HG03432 (cell line): ENCODE measurements at regions not wholly inside any gene's neighbourhood (a gene's known extent, or its start where the extent isn't known, plus 50 kb on each side); places are given as distances from the start of the nearest gene placed in this dataset.

ENCODE experiments used
- ATAC-seq: cut with Tn5 transposase; IDR thresholded peaks from one replicate; pipeline ENCODE4 v1.9.1; 2021; ENCODE audit warnings: mild to moderate bottlenecking, moderate library complexity; ENCODE audit not compliant: unreplicated experiment

GRCh38 chr18:42261731-42262130 is 306.7 kb downstream of the PIK3C3 start:
- no peak for ATAC-seq

DNA sequence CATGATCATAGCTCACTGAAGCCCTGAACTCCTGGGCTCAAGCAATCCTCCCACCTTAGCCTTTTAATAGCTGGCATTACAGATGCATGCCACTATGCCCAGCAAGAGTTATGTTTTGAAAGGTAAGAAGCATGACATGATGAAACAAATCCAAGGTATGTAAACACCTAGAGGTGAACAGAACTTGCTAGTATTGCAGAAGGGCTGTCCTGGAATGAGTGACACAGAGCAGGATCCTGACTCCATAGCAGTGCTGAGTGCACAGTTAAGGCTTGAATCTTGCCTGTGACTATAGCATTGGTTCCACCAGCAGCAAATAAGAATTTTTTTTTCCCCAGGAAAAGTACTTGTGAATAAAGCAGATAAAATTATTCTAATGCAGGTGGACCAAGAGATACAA is 309.5 kb downstream of the PIK3C3 start:
- no peak for ATAC-seq

DNA sequence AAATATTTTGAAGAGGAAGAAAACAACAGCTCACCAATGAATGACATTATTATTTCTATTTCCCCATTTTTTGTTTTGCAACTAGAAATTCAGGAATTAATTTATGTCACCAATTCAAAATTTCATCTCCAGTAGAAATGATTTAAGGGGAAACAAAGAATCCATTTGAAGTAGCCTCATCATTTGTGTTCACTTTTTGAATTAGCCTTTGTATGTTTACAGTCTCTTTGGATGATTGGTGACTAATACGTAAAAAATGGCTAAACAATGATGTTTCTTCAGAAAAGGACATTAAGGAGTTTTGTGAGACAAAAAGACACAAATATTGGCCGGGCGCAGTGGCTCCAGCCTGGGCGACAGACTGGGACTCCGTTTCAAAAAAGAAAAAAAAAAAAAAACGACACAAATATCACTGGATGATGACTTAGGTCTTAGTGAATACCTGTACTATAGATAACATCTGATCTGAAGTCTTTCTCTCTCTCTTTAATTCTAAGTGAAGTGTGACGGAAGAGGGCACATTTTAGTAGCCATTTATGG is 313.2 kb downstream of the PIK3C3 start:
- ATAC-seq, result no peak

DNA sequence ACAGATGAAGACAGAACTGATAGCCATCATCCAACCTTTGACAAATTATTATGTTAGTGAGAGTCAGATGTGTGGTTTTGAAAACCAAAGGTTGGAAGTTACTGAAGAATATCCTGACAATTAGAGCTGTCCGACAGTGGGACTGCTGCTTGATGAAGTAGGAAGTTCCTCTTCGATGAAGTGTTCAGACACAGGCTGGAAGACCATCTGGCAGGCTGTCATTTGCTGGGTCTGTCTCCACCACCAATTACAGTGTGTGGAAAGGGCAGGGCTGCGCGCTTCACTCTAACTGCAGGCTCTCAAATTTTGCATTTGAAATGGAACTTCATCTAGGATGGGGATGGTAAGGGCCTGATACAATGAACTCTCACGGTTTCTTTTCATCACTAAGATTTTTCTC is 313.8 kb downstream of the PIK3C3 start:
- no peak for ATAC-seq

DNA sequence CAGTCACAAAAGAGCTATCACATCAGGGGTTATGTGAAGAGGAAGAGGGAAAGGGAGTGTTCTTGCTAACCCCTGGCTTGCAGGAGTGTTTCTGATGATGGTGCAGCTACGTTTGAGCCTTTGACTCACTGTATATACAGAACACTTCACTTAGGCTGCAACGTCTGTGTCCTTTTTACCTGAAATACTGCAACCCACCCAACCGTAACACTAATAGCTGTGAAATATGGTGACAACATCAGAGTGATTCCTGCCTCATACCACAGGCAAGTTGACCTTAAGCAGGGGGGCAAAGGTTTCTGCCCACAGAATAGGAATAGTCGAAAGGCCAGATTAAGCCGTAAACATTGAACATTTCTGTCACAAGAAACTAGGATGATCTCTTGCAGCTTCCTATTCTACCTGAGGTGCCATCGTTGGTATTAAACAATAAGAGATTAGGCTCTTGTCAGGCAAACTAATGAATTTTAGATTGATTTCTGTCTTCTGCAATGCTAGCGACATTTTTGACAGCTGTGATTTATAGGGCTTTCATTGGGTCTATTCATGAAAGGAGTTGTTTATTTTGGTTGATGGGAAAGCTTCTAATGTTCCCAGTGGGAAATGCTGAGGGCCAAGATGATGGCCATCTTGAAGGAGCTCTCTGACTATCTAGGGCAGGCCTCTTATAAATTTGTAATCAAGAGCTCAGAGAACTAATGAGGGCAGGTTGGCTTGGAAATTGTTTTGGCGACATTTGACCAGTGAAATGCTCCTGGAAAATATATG is 316.8 kb downstream of the PIK3C3 start:
- ATAC-seq, result no peak

- no peak for ATAC-seq
Observed at GRCh38 chr18:42274488-42275137, 319.6 kb downstream of the PIK3C3 start.

DNA sequence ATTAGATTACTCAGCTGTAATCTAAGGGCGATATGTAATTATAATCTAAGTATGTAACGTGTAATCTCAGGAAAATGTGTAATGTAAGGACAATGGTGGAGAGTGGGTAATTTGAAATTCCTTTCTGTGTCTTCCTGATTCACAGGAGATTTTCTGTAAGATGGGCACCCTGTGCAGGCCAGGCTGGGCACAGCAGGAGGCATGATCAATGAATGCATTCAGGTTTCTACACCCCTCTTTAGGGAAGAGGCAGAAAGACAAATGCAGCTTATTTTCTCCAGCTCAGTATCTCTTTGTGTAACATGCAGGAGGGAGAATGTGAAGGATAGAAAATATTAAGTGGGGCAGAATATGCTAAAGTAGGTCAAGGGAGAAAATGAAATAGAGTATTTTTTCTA is 320.1 kb downstream of the PIK3C3 start:
- no peak for ATAC-seq

GRCh38 chr18:42275949-42276730 is 321.1 kb downstream of the PIK3C3 start:
- no peak for ATAC-seq

- ATAC-seq, result no peak
Observed at GRCh38 chr18:42281124-42281523, 326.1 kb downstream of the PIK3C3 start.

DNA sequence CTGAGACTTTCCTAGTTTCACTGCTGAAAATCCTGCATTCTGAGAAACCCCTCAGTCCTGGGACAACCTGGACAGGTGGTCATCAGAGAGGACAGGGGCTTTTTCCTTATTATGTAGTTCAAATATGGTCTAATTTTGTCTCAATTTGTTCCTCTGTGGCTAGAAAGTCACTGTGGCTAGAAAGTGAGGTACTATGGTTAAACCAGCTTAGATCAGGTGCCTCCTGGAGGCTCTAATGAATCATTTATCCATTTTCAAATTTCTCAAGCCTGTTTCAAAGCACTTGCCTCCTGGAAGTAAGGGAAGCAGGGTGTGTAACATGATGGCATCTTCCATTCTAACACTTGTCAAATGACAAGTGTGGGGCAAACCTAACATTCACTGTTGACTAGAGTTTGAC is 326.8 kb downstream of the PIK3C3 start:
- no peak for ATAC-seq

GRCh38 chr18:42287047-42287446 is 332.0 kb downstream of the PIK3C3 start:
- ATAC-seq, result no peak

GRCh38 chr18:42288129-42288528 is 333.1 kb downstream of the PIK3C3 start:
- ATAC-seq, result no peak

DNA sequence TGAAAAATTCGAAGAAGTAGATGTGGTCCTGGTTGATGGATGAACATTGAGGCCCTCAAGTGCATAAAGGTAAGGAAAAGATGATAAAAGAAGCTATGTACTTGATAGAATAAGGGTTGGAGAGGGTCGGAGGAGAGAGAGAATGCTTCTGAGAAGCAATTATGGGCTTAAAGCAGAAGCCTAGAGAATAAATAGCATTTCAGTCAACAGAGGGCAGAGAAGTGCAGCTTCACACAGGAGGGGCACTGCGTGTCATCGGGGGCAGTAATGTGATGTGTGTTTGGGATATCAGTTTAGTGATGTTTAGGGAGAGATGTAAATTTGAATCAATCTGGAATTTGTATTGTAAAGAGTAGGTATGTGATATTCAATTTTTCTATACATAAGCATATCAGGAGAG is 334.5 kb downstream of the PIK3C3 start:
- ATAC-seq, result no peak

GRCh38 chr18:42290318-42291307 is 335.6 kb downstream of the PIK3C3 start:
- ATAC-seq, result no peak

DNA sequence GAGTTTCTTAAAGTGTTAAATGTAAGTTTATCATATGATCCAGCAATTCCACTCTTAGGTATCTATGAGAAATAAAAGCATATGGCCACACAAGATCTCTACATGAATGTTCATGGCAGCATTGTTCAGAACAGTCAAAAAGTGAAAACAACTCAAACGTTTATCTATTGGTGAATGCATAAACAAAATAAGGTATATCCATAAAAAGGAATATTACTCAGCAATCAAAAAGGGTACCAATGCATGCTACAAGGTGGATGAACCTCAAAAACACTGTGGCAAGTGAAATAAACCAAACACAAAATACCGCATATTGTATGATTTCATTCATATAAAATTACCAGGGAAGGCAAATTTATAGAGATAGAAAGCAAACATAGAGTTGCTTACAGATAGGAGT is 337.6 kb downstream of the PIK3C3 start:
- no peak for ATAC-seq

- ATAC-seq, result no peak
Observed at GRCh38 chr18:42296192-42296591, 341.2 kb downstream of the PIK3C3 start.

- ATAC-seq, result no peak
Observed at GRCh38 chr18:42296723-42297122, 341.7 kb downstream of the PIK3C3 start.

- ATAC-seq, result peak; percentile 94
Observed at GRCh38 chr18:42298759-42299675, 344.0 kb downstream of the PIK3C3 start.

- ATAC-seq, result no peak
Observed at GRCh38 chr18:42305869-42306593, 351.0 kb downstream of the PIK3C3 start.
